ENCODE measurements at regions not wholly inside any gene's neighbourhood (a gene's known extent, or its start where the extent isn't known, plus 50 kb on each side); places are given as distances from the start of the nearest gene placed in this dataset.

DNA sequence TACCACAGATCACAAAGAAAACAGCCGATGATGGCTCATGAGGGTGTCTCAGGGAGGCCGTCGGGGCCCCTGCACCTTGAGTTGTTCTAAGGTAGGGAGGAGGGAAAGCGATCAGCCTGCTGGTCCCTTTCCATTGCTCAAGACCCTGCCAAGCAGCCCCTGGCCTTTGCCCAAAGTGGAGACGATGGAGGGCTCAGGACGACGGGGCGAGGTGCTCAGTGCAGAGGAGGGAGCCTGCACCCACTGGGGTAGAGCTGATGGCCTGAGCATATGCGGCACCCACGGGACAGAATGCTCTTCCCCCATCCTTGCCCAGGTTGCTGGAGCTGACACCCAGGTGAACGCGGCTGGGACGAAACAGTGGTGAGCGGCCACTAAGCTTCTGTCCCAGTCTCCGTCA is 58.3 kb upstream of the FAM20C start:
- intact Hi-C loops (cut with DNase I, micrococcal nuclease): no loop called here
- DNase-seq (no peak), ATAC-seq (no peak)
- Mint-ChIP-seq H3K27ac (no peak overlapping the region), H3K4me3 (no peak overlapping the region), H3K9me3 (ENCODE audit: low read depth) (no peaks in the 10 kb centered on the region), H3K4me1 (no peaks in the 10 kb centered on the region), H3K27me3 (peaks cover 4% of the 10 kb centered on the region), H3K36me3 (ENCODE audit: low read depth) (no peaks in the 10 kb centered on the region)
- CTCF ChIA-PET: no interaction called here
- POLR2A ChIA-PET: no interaction called here

DNA sequence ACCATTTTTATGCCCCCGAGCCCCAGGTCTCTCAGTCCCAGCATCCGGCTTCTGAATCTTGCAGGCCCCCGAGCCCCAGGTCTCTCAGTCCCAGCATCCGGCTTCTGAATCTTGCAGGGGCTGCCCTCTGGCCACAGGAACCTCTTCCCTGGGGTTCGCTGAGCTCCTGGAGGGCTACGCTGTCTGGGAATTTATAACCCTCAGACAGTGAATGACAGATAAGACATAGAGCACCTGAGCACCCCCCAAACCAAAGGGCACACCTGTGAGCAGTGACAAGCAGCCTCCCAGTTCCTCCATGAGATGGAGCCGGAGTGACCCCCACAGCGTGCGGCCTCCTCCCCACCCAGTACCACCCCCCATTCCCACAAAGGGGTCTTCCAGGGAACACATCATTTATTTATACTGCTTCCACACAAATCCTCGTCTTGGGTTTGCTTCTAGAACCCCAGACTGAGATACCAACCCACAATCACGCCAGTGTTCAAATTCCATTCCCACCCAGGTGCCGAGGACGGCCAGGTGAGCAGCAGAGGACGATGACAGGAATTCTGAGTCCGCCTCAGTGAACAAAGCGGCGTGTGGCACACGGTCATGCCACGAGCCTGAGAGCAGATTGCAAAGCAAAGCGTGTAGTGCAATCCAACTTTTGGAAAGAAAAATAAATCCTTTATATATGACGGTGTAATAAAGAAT is 57.7 kb upstream of the FAM20C start:
- CTCF ChIA-PET: no interaction called here
- ATAC-seq (no peak), DNase-seq (no peak)
- peaks cover 4% of the 10 kb centered on the region for H3K27me3 Mint-ChIP-seq
- no peaks in the 10 kb centered on the region for H3K36me3 Mint-ChIP-seq (ENCODE audit: low read depth)
- H3K4me3 Mint-ChIP-seq: no peak overlapping the region
- H3K9me3 Mint-ChIP-seq (ENCODE audit: low read depth): no peaks in the 10 kb centered on the region
- intact Hi-C loops (cut with DNase I, micrococcal nuclease): no loop called here
- POLR2A ChIA-PET: no interaction called here
- no peaks in the 10 kb centered on the region for H3K4me1 Mint-ChIP-seq
- H3K27ac Mint-ChIP-seq: no peak overlapping the region

DNA sequence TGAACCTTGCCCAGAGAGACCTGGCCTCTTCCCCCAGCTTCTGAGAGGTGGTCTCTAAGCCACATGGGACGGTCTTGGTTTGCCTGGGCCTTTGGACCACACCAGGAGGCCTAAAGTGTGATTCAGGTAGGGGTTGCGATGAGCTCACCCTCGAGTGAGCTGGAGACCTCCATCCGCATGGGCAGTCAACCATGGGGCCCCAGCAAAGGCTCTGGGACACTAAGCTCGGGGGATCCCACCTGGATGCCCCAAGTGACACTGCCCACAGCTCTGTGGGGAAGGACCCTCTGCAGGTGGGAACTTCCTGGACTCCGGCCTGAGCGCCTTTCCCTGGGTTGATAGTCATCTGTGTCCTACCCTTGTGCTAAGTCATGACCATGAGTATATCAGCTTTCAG is 57.1 kb upstream of the FAM20C start:
- no peak overlapping the region for H3K4me3 Mint-ChIP-seq
- no peaks in the 10 kb centered on the region for H3K4me1 Mint-ChIP-seq
- no peak for DNase-seq
- H3K27me3 Mint-ChIP-seq: peaks cover 4% of the 10 kb centered on the region
- no peak overlapping the region for H3K27ac Mint-ChIP-seq
- H3K9me3 Mint-ChIP-seq (ENCODE audit: low read depth): no peaks in the 10 kb centered on the region
- ChIA-PET POLR2A (no interaction called here), CTCF (no interaction called here)
- no peak for ATAC-seq
- no peaks in the 10 kb centered on the region for H3K36me3 Mint-ChIP-seq (ENCODE audit: low read depth)
- intact Hi-C loops (cut with DNase I, micrococcal nuclease): no loop called here

DNA sequence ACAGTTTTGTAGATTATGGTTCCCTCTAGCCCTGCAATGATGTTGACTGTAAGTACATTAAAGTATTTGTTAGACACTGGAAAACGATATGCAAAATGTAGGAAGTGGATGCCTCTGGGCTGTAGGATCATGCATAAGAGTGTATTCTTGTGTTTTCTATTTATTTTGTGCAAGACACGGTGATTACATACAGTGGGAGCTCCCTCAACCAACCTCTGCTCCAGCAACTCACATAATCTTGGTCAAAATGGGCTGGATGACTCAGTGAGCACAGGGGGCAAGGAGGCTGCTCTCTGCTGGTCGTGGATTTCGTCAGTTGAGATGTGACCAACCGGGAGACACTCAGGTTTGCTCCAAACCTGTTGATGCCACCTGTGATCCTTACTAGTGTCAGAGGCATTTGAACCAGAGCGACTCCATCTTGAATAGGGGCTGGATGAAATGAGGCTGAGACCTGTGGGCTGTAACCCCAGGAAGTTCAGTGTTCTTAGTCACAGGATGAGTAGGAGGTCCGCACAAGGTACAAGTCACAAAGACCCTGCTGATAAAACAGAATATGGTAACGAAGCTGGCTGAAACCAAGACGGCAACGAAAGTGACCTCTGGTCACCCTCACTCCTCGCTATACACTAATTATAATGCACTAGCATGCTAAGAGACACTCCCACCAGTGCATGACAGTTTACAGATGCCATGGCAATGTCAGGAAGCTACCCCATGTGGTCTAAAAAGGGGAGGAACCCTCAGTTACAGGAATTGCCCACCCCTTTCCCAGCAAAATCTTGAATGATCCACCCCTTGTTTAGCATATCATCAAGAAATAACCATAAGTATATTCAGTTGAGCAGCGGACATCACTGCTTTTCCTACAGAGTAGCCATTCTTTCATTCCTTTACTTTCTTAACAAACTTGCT is 56.4 kb upstream of the FAM20C start:
- Mint-ChIP-seq H3K27me3 (peaks cover 4% of the 10 kb centered on the region), H3K9me3 (ENCODE audit: low read depth) (no peaks in the 10 kb centered on the region), H3K36me3 (ENCODE audit: low read depth) (no peaks in the 10 kb centered on the region), H3K4me1 (no peaks in the 10 kb centered on the region), H3K27ac (no peak overlapping the region), H3K4me3 (no peak overlapping the region)
- CTCF ChIA-PET: no interaction called here
- intact Hi-C loops (cut with DNase I, micrococcal nuclease): no loop called here
- ATAC-seq (no peak), DNase-seq (no peak)
- POLR2A ChIA-PET: interaction anchor here (0.7 kb wide), 1 partner anchor 13 kb away, joined by 3 read pairs; no protein-coding TSS in a partner anchor

DNA sequence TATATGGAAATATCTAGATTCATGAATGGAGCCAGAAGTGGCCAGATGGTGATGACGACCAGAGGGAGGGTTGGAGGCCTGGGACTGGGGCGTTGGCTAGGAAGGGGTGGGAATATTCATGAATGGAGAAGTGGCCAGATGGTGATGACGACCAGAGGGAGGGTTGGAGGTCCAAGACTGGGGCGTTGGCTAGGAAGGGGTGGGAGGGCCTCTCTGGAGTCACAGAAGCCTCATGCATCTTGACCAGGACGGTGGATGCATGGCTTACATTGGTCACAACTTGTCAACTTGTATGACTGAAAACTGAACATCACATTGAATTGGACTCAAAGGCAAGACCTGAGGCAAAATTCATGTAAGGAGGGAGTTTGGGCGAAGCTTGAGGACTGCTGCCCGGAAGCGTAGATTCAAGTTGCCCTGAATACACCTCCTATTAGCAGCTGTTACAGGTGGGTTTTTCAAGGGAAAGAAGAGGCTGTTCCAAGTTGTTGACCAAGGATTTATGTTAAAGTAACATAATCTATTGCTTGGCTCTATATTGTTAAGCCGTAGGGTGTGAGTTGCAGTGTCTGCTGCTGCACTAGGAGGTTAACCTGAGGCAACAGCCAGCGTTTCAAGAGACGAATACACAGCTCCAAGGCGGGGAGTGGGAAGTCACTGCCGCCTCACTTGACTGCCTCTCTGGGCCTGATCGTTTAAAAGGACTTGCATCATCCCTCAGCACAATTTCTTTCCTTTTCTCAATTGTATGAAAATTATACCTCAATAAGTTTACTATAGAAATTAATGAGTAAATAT is 55.1 kb upstream of the FAM20C start:
- no peaks in the 10 kb centered on the region for H3K9me3 Mint-ChIP-seq (ENCODE audit: low read depth)

DNA sequence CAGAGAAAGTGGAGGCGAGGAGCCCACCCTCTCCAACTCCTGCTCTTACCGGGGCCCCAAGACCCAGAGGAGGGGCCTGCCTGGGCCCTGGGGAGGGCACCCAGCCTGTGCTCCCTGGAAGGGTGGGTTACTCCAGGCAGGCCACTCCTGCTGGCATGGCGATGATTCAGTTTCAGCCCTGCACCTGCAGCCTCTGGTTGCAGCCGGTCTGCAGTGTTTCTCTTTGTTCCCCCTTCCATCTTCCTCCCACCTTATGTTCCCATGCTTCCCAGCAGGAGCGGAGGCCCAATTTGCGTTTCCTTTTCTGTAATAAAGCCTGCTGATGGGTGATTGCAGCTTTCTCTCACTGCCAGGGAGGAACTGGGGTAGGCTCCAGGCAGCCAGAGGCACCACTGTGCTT is 53.2 kb upstream of the FAM20C start:
- Mint-ChIP-seq H3K9me3 (ENCODE audit: low read depth) (no peaks in the 10 kb centered on the region), H3K27ac (no peak overlapping the region), H3K4me1 (no peaks in the 10 kb centered on the region), H3K27me3 (no peaks in the 10 kb centered on the region), H3K4me3 (no peak overlapping the region), H3K36me3 (ENCODE audit: low read depth) (no peaks in the 10 kb centered on the region)
- ChIA-PET POLR2A (no interaction called here), CTCF (no interaction called here)
- intact Hi-C loops (cut with DNase I, micrococcal nuclease): no loop called here
- ATAC-seq: no peak
- DNase-seq: no peak

More for the DNA sequence above, 55.1 kb upstream of the FAM20C start:
- no peak for DNase-seq
- ChIA-PET CTCF (no interaction called here), POLR2A (interaction anchor here (0.7 kb wide), 1 partner anchor 12 kb away, joined by 3 read pairs; no protein-coding TSS in a partner anchor)
- H3K27me3 Mint-ChIP-seq: peaks cover 4% of the 10 kb centered on the region
- H3K4me3 Mint-ChIP-seq: no peak overlapping the region
- no peak overlapping the region for H3K27ac Mint-ChIP-seq
- intact Hi-C loops (cut with DNase I, micrococcal nuclease): no loop called here
- no peak for ATAC-seq
- H3K36me3 Mint-ChIP-seq (ENCODE audit: low read depth): no peaks in the 10 kb centered on the region
- no peaks in the 10 kb centered on the region for H3K4me1 Mint-ChIP-seq

DNA sequence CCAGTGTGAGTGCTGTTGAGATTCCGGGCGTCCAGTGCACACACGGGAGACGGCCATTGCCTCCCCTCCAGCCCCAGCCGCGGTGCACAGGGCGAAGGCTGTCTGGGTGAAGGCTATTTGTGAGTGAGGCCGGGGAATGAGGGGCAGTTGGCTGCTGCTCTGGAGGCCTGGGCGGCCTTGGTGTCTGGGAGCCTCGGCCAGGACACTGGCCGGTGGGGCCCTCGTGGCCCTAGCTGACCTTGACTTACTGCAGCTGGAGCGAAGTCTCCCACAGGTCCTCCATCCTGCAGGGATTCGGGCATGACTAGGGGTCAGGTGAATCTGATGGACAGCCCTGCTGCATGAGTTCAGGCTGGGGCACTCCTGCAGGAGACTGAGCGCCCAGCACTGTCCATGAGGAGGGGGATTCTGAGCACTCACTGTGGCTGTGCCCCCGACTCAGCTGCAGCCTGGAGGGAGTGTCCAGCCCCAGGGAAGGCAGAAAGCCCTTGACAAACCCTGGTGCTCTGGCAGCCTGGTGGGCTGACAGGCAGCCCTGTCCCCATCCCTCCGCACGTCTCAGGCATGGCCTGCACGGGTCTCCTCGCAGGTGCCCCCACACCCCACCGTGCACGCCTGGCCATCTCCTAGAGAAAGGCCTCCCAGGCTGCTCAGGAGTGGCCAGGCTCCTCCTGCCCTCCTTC is 52.7 kb upstream of the FAM20C start:
- POLR2A ChIA-PET: no interaction called here

DNA sequence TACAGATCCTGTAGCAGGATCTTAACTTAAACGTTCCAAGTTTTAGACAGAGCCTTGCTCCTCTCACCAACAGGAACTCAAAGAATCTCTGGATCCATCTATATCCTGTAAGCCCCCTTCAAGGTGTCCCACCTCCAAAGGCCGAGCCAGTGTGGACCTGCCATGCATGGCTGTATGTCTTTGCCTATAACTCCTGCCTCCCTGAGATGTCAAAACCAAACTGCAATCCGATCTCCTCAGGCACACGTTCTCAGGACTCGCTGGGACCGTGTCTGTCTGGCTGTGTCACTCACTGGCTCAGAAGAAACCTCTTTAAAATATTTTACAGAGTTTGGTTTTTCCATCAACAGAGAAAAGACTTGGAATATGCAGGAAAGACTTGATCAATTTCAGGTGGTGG is 51.4 kb upstream of the FAM20C start:
- H3K36me3 Mint-ChIP-seq (ENCODE audit: low read depth): no peaks in the 10 kb centered on the region
- ChIA-PET CTCF (no interaction called here), POLR2A (no interaction called here)
- no peaks in the 10 kb centered on the region for H3K4me1 Mint-ChIP-seq
- intact Hi-C loops (cut with DNase I, micrococcal nuclease): no loop called here
- no peak for DNase-seq
- H3K9me3 Mint-ChIP-seq (ENCODE audit: low read depth): no peaks in the 10 kb centered on the region
- no peaks in the 10 kb centered on the region for H3K27me3 Mint-ChIP-seq
- no peak overlapping the region for H3K27ac Mint-ChIP-seq
- H3K4me3 Mint-ChIP-seq: no peak overlapping the region
- ATAC-seq: no peak

More for the DNA sequence above, 52.7 kb upstream of the FAM20C start:
- no peak for DNase-seq
- ATAC-seq: no peak
- Mint-ChIP-seq H3K27me3 (no peaks in the 10 kb centered on the region), H3K4me1 (no peaks in the 10 kb centered on the region), H3K4me3 (no peak overlapping the region), H3K27ac (no peak overlapping the region), H3K36me3 (ENCODE audit: low read depth) (no peaks in the 10 kb centered on the region), H3K9me3 (ENCODE audit: low read depth) (no peaks in the 10 kb centered on the region)
- CTCF ChIA-PET: no interaction called here
- intact Hi-C loops (cut with DNase I, micrococcal nuclease): no loop called here

DNA sequence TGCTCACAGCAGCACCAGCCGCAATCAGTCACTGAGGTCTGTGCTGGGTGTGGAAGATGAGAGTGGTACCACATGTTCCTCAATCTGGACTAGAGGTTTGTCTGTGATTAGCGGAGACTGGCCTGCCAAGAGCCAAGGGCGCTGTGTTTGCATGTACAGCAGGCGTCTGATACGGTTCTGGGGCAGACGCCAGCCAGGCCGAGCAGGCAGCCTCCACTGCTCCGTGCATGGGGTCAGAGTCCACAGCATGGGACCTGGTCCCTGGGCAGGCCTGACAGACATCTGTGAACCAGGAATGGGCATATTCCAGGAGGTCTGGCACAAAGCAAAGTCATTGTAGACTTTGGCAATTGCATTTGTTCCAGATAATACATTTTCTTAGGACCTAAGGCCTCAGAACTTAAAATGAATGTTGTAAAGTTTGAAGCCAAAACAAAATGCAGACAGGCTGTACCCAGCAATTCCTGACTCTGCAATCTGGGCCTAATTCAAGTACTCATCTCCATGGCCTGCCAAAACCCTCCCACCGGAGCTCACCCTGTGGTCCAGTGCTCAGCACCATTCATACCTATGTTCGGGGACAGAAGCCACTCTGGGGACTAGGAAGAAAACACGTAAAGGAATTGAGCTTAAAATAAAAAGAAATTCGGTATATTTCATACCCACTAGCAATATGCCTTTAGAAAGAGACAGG is 50.0 kb upstream of the FAM20C start:
- no peak for ATAC-seq
- Mint-ChIP-seq H3K27ac (no peak overlapping the region), H3K36me3 (ENCODE audit: low read depth) (peaks cover 2% of the 10 kb centered on the region), H3K4me1 (no peaks in the 10 kb centered on the region), H3K27me3 (no peaks in the 10 kb centered on the region), H3K9me3 (ENCODE audit: low read depth) (no peaks in the 10 kb centered on the region), H3K4me3 (no peak overlapping the region)
- no peak for DNase-seq
- ChIA-PET CTCF (no interaction called here), POLR2A (no interaction called here)
- intact Hi-C loops (cut with DNase I, micrococcal nuclease): no loop called here
